Memory B cell (primary cell): ENCODE measurements at regions not wholly inside any gene's neighbourhood (a gene's known extent, or its start where the extent isn't known, plus 50 kb on each side); places are given as distances from the start of the nearest gene placed in this dataset.

Experiments
- ATAC-seq: fragments of 150-1000 bp; cut with Tn5 transposase; 2 replicates; pipeline ENCODE4 v1.10.0; 2021; ENCODE audit warnings: low read depth, mild to moderate bottlenecking, moderate library complexity
- DNase-seq, 2 donors: peaks; one replicate each; pipeline ENCODE4 v3.0.0; 2022; ENCODE audit warnings: low spot score in 2 of 2
- H3K27ac Mint-ChIP-seq: one replicate; pipeline ENCODE4 v1.8.0; 2022; ENCODE audit warnings: mild to moderate bottlenecking, moderate library complexity, mixed read lengths
- H3K27me3 Mint-ChIP-seq: one replicate; pipeline ENCODE4 v1.8.0; 2022; ENCODE audit warnings: mixed read lengths
- H3K36me3 Mint-ChIP-seq: one replicate; pipeline ENCODE4 v1.8.0; 2022; ENCODE audit warnings: mild to moderate bottlenecking, mixed read lengths
- H3K4me1 Mint-ChIP-seq: one replicate; pipeline ENCODE4 v1.8.0; 2022; ENCODE audit warnings: mixed read lengths
- H3K4me3 Mint-ChIP-seq: one replicate; pipeline ENCODE4 v1.8.0; 2022; ENCODE audit warnings: mild to moderate bottlenecking, moderate library complexity, mixed read lengths
- H3K9me3 Mint-ChIP-seq: one replicate; pipeline ENCODE4 v1.8.0; 2022; ENCODE audit warnings: mixed read lengths

DNA sequence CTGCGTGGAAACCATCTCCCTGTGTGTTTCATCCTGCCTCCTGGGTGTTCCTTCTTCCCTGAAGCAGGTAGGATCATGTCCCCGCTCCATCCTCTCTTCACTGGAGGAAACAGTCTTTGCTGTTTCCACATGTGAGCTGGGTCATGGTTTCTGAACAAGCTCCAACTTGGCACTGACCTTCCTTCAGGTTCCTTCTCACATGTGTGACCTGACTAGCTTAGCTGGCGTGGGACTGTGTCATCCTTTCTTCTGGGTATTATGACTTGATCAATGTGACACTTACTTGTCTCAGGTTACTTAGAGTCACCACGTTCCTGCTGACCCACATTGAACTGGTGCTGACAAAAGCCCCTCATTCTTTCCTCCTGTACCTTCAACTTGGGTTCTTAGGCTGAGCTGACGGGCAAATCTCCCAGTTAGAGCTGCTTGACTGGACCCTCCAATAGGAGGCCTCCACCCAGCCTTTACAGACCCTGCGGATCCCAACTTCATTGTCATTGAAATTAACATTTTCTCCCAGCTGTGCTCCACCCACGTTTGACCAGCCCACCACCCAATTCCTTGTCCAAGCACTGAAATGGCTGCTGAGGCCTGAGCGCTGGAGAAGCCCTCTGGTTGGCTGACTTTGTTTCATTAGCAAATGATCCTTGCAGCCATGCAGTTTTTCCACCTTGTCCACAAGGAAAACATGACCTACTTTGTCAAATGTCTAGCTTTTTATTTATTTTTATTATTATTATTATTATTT, 128.1 kb downstream of the DDX1 start:
- Mint-ChIP-seq H3K9me3 (no peaks in the 10 kb centered on the region), H3K4me1 (no peaks in the 10 kb centered on the region), H3K36me3 (no peaks in the 10 kb centered on the region), H3K4me3 (no peak overlapping the region), H3K27me3 (peaks cover 9% of the 10 kb centered on the region), H3K27ac (no peak overlapping the region)
- ATAC-seq = no peak
- no peak for DNase-seq

DNA sequence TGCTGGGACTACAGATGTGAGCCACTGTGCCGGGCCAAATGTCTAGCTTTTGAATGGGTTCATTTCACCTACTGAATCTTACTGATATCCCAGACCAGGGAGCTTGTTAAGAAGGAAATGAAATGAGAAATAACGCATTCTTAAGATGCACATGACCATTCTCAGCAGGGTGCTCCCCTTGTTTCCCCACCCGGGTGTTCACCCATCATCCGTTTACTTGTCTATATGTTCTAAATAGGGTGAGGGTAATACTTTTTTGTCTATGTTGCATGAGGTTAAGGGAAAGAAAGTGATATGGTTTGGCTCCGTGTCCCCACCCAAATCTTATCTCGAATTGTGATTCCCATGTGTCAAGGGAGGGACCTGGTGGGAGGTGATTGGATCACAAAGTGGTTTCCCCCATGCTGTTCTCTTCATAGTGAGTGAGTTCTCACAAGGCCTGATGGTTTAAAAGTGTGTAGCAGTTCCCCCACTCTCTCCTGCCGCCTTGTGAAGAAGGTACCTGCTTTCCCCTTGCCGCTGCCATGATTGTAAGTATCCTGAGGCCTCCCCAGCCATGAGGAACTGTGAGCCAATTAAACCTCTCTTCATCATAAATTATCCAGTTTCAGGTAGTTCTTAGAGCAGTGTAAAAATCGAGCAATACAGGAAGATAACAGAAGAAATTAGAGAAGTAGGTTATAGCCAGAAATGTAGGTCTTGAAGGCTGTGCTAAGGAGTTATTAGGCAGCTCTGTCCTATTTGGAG, 129.1 kb downstream of the DDX1 start:
- Mint-ChIP-seq H3K27me3 (peaks cover 16% of the 10 kb centered on the region), H3K27ac (no peak overlapping the region), H3K9me3 (no peaks in the 10 kb centered on the region), H3K4me3 (no peak overlapping the region), H3K4me1 (no peaks in the 10 kb centered on the region), H3K36me3 (no peaks in the 10 kb centered on the region)
- DNase-seq = no peak
- no peak for ATAC-seq

DNA sequence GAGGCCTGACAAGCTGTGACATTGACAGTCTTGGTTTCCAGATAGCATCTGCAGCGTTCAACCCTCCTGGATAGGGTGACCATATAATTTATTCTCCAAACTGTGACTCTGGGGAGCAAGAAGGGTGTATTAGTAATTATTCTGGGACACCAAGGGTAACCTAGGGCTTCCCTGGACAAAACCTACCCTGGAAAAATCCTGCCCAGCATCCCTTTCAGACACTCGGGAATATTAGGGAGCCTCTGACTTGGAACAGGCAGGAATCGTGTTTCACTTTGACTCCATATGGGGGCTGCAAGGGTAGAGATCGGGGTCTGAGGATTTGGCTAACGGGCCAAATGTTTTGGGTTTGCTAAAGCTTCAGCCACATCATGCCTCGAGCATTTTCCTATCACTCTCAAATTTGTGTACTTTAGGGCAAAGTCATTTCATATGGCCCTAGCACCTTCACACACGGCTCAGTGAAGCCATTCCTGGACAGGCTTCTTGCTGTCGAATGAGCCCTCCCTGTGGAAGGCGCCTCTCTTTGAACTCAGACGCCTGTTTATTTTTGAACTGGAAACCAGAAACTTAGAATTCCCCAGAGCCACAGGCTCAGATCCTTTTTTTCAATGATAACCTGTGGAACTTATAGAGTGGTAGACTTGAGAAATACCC, 129.9 kb downstream of the DDX1 start:
- ATAC-seq = no peak
- Mint-ChIP-seq H3K27me3 (peaks cover 18% of the 10 kb centered on the region), H3K36me3 (no peaks in the 10 kb centered on the region), H3K4me1 (no peaks in the 10 kb centered on the region), H3K9me3 (no peaks in the 10 kb centered on the region), H3K4me3 (no peak overlapping the region), H3K27ac (no peak overlapping the region)
- no peak for DNase-seq

- DNase-seq (no peak), ATAC-seq (no peak)
- no peaks in the 10 kb centered on the region for H3K9me3 Mint-ChIP-seq
- H3K36me3 Mint-ChIP-seq = no peaks in the 10 kb centered on the region
- no peak overlapping the region for H3K4me3 Mint-ChIP-seq
- H3K27me3 Mint-ChIP-seq = peaks cover 20% of the 10 kb centered on the region
- H3K27ac Mint-ChIP-seq = no peak overlapping the region
- no peaks in the 10 kb centered on the region for H3K4me1 Mint-ChIP-seq
Measured at GRCh38 chr2:15722980-15723379, 131.3 kb downstream of the DDX1 start.

DNA sequence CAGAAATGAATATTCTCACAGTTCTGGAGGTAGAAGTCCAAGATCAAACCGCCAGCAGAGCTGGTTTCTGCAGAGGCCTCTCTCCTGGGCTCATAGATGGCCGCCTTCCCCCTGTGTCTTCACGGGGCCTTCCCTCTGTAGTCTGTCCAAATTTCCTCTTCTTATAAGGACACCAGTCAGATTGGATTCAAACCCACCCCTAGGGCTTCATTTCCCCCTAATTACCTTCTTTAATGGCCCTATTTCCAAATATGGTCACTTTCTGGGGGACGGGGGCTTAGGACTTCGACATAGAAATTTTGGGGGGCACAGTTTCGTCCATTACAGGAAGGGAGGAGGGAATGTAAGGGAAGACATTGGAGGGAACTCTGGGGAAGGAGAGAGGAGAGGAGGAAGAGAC, 132.6 kb downstream of the DDX1 start:
- no peak overlapping the region for H3K27ac Mint-ChIP-seq
- H3K9me3 Mint-ChIP-seq = no peaks in the 10 kb centered on the region
- no peaks in the 10 kb centered on the region for H3K36me3 Mint-ChIP-seq
- no peak overlapping the region for H3K4me3 Mint-ChIP-seq
- H3K27me3 Mint-ChIP-seq = peaks cover 26% of the 10 kb centered on the region
- DNase-seq = no peak
- no peak for ATAC-seq
- H3K4me1 Mint-ChIP-seq = no peaks in the 10 kb centered on the region

- no peak for ATAC-seq
- H3K4me3 Mint-ChIP-seq = no peak overlapping the region
- no peaks in the 10 kb centered on the region for H3K9me3 Mint-ChIP-seq
- H3K27ac Mint-ChIP-seq = no peak overlapping the region
- H3K36me3 Mint-ChIP-seq = no peaks in the 10 kb centered on the region
- H3K27me3 Mint-ChIP-seq = peaks cover 28% of the 10 kb centered on the region
- no peak for DNase-seq
- no peaks in the 10 kb centered on the region for H3K4me1 Mint-ChIP-seq
Measured at GRCh38 chr2:15725101-15725781, 133.6 kb downstream of the DDX1 start.

DNA sequence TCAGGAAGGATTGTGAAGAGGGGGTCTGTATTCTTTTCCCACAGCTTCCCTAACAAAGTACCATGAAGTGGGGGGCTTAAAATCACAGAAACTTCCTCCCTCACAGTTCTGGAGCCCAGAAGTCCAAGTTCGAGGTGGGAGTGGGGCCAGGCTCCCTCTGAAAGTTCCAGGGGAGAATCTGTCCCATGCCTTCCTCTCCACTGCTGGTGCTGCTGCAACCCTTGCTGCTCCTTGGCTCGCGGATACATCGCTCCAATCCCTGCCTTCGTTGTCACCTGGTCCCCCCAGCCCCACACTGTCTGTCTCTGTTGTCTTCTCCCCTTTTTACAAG, 134.1 kb downstream of the DDX1 start:
- no peak for DNase-seq
- no peak overlapping the region for H3K27ac Mint-ChIP-seq
- no peaks in the 10 kb centered on the region for H3K9me3 Mint-ChIP-seq
- no peaks in the 10 kb centered on the region for H3K36me3 Mint-ChIP-seq
- H3K27me3 Mint-ChIP-seq = peaks cover 28% of the 10 kb centered on the region
- no peak overlapping the region for H3K4me3 Mint-ChIP-seq
- no peaks in the 10 kb centered on the region for H3K4me1 Mint-ChIP-seq
- ATAC-seq = no peak

GRCh38 chr2:15726321-15727057, 134.8 kb downstream of the DDX1 start:
- Mint-ChIP-seq H3K27me3 (peaks cover 28% of the 10 kb centered on the region), H3K4me1 (peaks cover under 1% of the 10 kb centered on the region)
- ATAC-seq = no peak

DNA sequence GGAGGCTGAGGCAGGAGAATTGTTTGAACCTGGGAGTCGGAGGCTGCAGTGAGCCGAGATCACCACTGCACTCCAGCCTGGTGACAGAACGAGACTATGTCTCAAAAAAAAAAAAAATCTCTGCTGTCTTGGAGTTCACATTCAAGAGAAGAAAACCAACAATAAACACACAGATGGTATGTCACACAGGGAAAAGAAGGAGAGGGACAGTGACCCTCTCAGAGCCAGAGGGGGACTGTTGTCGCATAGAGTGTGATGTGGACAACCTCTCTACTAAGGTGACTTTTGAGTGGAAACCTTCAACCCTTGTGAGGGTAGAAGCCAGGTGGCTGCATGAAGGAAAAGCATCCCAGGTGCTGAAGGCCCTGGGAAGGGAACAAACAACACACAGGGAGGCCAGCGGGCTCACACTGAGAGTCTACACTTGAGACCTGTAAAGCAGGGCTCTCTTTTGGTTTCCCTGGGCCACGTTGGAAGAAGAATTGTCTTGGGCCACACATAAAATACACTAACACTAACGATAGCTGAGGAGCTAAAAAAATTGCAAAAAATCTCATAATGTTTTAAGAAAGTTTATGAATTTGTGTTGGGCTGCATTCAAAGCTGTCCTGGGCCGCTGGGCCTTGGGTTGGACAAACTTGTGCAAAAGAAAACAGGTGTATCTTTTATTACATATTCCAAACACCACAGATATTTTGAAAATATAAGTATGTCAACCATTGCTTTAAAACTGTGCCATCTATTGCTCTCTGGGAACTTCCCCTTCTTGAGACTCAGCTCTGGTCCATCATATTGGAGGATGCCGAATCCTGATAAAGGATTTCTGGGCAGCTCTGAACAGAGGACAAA, 136.0 kb downstream of the DDX1 start:
- H3K27me3 Mint-ChIP-seq = peaks cover 28% of the 10 kb centered on the region

More at GRCh38 chr2:15726321-15727057, 134.8 kb downstream of the DDX1 start:
- DNase-seq = no peak
- no peaks in the 10 kb centered on the region for H3K9me3 Mint-ChIP-seq
- H3K36me3 Mint-ChIP-seq = no peaks in the 10 kb centered on the region
- H3K27ac Mint-ChIP-seq = no peak overlapping the region
- H3K4me3 Mint-ChIP-seq = no peak overlapping the region

DNA sequence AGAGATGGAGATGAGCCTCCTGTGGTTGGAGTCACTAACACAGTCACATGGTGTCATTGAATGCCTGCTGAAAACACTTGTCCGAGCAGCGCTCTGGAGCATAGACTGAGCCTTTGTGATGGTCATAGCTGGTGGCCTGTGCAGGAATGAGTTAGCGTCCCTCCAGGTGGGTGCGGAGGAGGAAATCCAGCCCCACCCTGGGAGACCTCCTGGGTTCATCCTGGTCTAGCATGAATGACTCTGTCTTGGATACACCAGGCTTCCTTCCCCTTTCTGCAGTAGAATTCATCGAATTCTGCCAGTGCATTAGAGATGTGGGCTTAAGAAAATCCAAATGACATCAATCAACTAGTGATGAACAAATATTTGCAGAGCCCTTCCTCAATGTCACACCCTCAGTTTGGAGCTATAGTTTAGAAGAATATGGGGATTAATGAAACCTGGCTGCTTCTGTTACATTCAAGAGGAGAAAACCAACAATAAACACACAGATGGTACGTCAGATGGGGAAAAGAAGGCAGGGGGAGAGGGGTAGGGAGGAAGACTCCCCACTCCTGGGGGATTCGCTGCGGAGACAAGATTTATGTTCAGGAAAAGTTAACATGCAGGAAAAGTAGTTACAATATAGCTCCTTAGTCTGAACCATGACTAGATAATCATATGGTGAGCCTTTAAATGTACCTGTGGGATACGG, 136.7 kb downstream of the DDX1 start:
- H3K27ac Mint-ChIP-seq = no peak overlapping the region
- H3K27me3 Mint-ChIP-seq = peaks cover 28% of the 10 kb centered on the region
- ATAC-seq (no peak), DNase-seq (no peak)
- H3K36me3 Mint-ChIP-seq = no peaks in the 10 kb centered on the region
- H3K4me1 Mint-ChIP-seq = peaks cover 14% of the 10 kb centered on the region
- H3K9me3 Mint-ChIP-seq = no peaks in the 10 kb centered on the region
- no peak overlapping the region for H3K4me3 Mint-ChIP-seq

More for the DNA sequence above, 136.0 kb downstream of the DDX1 start:
- Mint-ChIP-seq H3K9me3 (no peaks in the 10 kb centered on the region), H3K27ac (no peak overlapping the region), H3K4me3 (no peak overlapping the region), H3K4me1 (peaks cover 12% of the 10 kb centered on the region), H3K36me3 (no peaks in the 10 kb centered on the region)
- DNase-seq (no peak), ATAC-seq (no peak)

GRCh38 chr2:15729001-15729400, 137.3 kb downstream of the DDX1 start:
- Mint-ChIP-seq H3K36me3 (no peaks in the 10 kb centered on the region), H3K4me3 (no peak overlapping the region), H3K4me1 (peaks cover 14% of the 10 kb centered on the region), H3K9me3 (no peaks in the 10 kb centered on the region), H3K27ac (no peak overlapping the region), H3K27me3 (peaks cover 24% of the 10 kb centered on the region)
- ATAC-seq = no peak
- no peak for DNase-seq

GRCh38 chr2:15729709-15730544, 138.3 kb downstream of the DDX1 start:
- no peak overlapping the region for H3K4me3 Mint-ChIP-seq
- no peaks in the 10 kb centered on the region for H3K9me3 Mint-ChIP-seq
- ATAC-seq = no peak
- no peaks in the 10 kb centered on the region for H3K36me3 Mint-ChIP-seq
- peaks cover 21% of the 10 kb centered on the region for H3K27me3 Mint-ChIP-seq
- DNase-seq = no peak
- no peak overlapping the region for H3K27ac Mint-ChIP-seq
- peaks cover 14% of the 10 kb centered on the region for H3K4me1 Mint-ChIP-seq
